ENCODE measurements at regions not wholly inside any gene's neighbourhood (a gene's known extent, or its start where the extent isn't known, plus 50 kb on each side); places are given as distances from the start of the nearest gene placed in this dataset.
"Not testable (repeated sequence)": the region's sequence is repeated elsewhere in the genome, so short reads cannot be mapped to it uniquely, and the experiment has no call there.

GRCh38 chr7:79523436-79523835, 70.0 kb upstream of the MAGI2 start:
- H3K4me1 Mint-ChIP-seq: no peaks in the 10 kb centered on the region
- ChIA-PET CTCF (no interaction called here), POLR2A (no interaction called here)
- no peaks in the 10 kb centered on the region for H3K9me3 Mint-ChIP-seq (ENCODE audit: low read depth)
- H3K27me3 Mint-ChIP-seq: no peaks in the 10 kb centered on the region
- no peak for ATAC-seq
- H3K4me3 Mint-ChIP-seq: no peak overlapping the region
- DNase-seq: no peak
- H3K36me3 Mint-ChIP-seq (ENCODE audit: low read depth): no peaks in the 10 kb centered on the region
- intact Hi-C loops (cut with DNase I, micrococcal nuclease): no loop called here
- no peak overlapping the region for H3K27ac Mint-ChIP-seq

- no peaks in the 10 kb centered on the region for H3K27me3 Mint-ChIP-seq
- DNase-seq: no peak
- H3K36me3 Mint-ChIP-seq (ENCODE audit: low read depth): no peaks in the 10 kb centered on the region
- intact Hi-C loops (cut with DNase I, micrococcal nuclease): no loop called here
- CTCF ChIA-PET: no interaction called here
- no peak for ATAC-seq
- no peaks in the 10 kb centered on the region for H3K9me3 Mint-ChIP-seq (ENCODE audit: low read depth)
- POLR2A ChIA-PET: no interaction called here
- H3K4me3 Mint-ChIP-seq: no peak overlapping the region
- no peaks in the 10 kb centered on the region for H3K4me1 Mint-ChIP-seq
- H3K27ac Mint-ChIP-seq: no peak overlapping the region
These were observed 67.1 kb upstream of the MAGI2 start for GRCh38 chr7:79520543-79520942.

- H3K4me1 Mint-ChIP-seq: no peaks in the 10 kb centered on the region
- H3K27me3 Mint-ChIP-seq: no peaks in the 10 kb centered on the region
- ChIA-PET CTCF (no interaction called here), POLR2A (no interaction called here)
- H3K36me3 Mint-ChIP-seq (ENCODE audit: low read depth): no peaks in the 10 kb centered on the region
- DNase-seq (no peak), ATAC-seq (no peak)
- no peak overlapping the region for H3K27ac Mint-ChIP-seq
- intact Hi-C loops (cut with DNase I, micrococcal nuclease): no loop called here
- H3K9me3 Mint-ChIP-seq (ENCODE audit: low read depth): no peaks in the 10 kb centered on the region
- H3K4me3 Mint-ChIP-seq: no peak overlapping the region
These were observed 61.9 kb upstream of the MAGI2 start for GRCh38 chr7:79515358-79515757.

- intact Hi-C loops (cut with DNase I, micrococcal nuclease): no loop called here
- H3K36me3 Mint-ChIP-seq (ENCODE audit: low read depth): no peaks in the 10 kb centered on the region
- DNase-seq: no peak
- no peaks in the 10 kb centered on the region for H3K4me1 Mint-ChIP-seq
- H3K4me3 Mint-ChIP-seq: no peak overlapping the region
- ChIA-PET POLR2A (no interaction called here), CTCF (no interaction called here)
- H3K27ac Mint-ChIP-seq: no peak overlapping the region
- ATAC-seq: no peak
- H3K9me3 Mint-ChIP-seq (ENCODE audit: low read depth): peaks cover 2% of the 10 kb centered on the region
- no peaks in the 10 kb centered on the region for H3K27me3 Mint-ChIP-seq
These were observed 59.8 kb upstream of the MAGI2 start for GRCh38 chr7:79513261-79513660.

GRCh38 chr7:79512261-79512660, 58.8 kb upstream of the MAGI2 start:
- peaks cover 2% of the 10 kb centered on the region for H3K9me3 Mint-ChIP-seq (ENCODE audit: low read depth)
- intact Hi-C loops (cut with DNase I, micrococcal nuclease): no loop called here
- DNase-seq (no peak), ATAC-seq (no peak)
- H3K4me3 Mint-ChIP-seq: no peak overlapping the region
- no peaks in the 10 kb centered on the region for H3K27me3 Mint-ChIP-seq
- CTCF ChIA-PET: no interaction called here
- POLR2A ChIA-PET: no interaction called here
- H3K4me1 Mint-ChIP-seq: no peaks in the 10 kb centered on the region
- H3K27ac Mint-ChIP-seq: no peak overlapping the region
- H3K36me3 Mint-ChIP-seq (ENCODE audit: low read depth): no peaks in the 10 kb centered on the region

GRCh38 chr7:79511056-79511455, 57.6 kb upstream of the MAGI2 start:
- H3K4me1 Mint-ChIP-seq; POLR2A ChIA-PET; H3K27ac Mint-ChIP-seq; intact Hi-C loops (cut with DNase I, micrococcal nuclease); DNase-seq; H3K36me3 Mint-ChIP-seq (ENCODE audit: low read depth); H3K9me3 Mint-ChIP-seq (ENCODE audit: low read depth); H3K27me3 Mint-ChIP-seq; H3K4me3 Mint-ChIP-seq; CTCF ChIA-PET; ATAC-seq: not testable (repeated sequence)

GRCh38 chr7:79507131-79507530, 53.7 kb upstream of the MAGI2 start:
- DNase-seq: no peak
- ChIA-PET CTCF (no interaction called here), POLR2A (no interaction called here)
- Mint-ChIP-seq H3K27ac (no peak overlapping the region), H3K4me3 (no peak overlapping the region), H3K9me3 (ENCODE audit: low read depth) (peaks cover 2% of the 10 kb centered on the region), H3K36me3 (ENCODE audit: low read depth) (no peaks in the 10 kb centered on the region), H3K27me3 (no peaks in the 10 kb centered on the region), H3K4me1 (no peaks in the 10 kb centered on the region)
- no peak for ATAC-seq
- intact Hi-C loops (cut with DNase I, micrococcal nuclease): no loop called here

- no peak overlapping the region for H3K4me3 Mint-ChIP-seq
- ChIA-PET CTCF (no interaction called here), POLR2A (no interaction called here)
- no peak for ATAC-seq
- H3K27ac Mint-ChIP-seq: no peak overlapping the region
- H3K9me3 Mint-ChIP-seq (ENCODE audit: low read depth): peaks cover 2% of the 10 kb centered on the region
- H3K36me3 Mint-ChIP-seq (ENCODE audit: low read depth): no peaks in the 10 kb centered on the region
- H3K4me1 Mint-ChIP-seq: no peaks in the 10 kb centered on the region
- no peak for DNase-seq
- H3K27me3 Mint-ChIP-seq: no peaks in the 10 kb centered on the region
- intact Hi-C loops (cut with DNase I, micrococcal nuclease): no loop called here
These were observed 53.0 kb upstream of the MAGI2 start for GRCh38 chr7:79506481-79506880.

- H3K4me1 Mint-ChIP-seq: no peaks in the 10 kb centered on the region
- no peak overlapping the region for H3K4me3 Mint-ChIP-seq
- ATAC-seq: no peak
- POLR2A ChIA-PET: no interaction called here
- H3K9me3 Mint-ChIP-seq (ENCODE audit: low read depth): peaks cover 2% of the 10 kb centered on the region
- CTCF ChIA-PET: no interaction called here
- DNase-seq: no peak
- intact Hi-C loops (cut with DNase I, micrococcal nuclease): no loop called here
- H3K36me3 Mint-ChIP-seq (ENCODE audit: low read depth): no peaks in the 10 kb centered on the region
- no peak overlapping the region for H3K27ac Mint-ChIP-seq
- no peaks in the 10 kb centered on the region for H3K27me3 Mint-ChIP-seq
These were observed 51.3 kb upstream of the MAGI2 start for GRCh38 chr7:79504607-79505389.

All from activated CD4-positive, alpha-beta T cell treated with anti-CD3 and anti-CD28 coated beads for 36 hours (primary cell).